ENCODE measurements at regions not wholly inside any gene's neighbourhood (a gene's known extent, or its start where the extent isn't known, plus 50 kb on each side); places are given as distances from the start of the nearest gene placed in this dataset.

GRCh38 chr1:68974447-68974846 lies 477.6 kb upstream of the DEPDC1 start:
- Histone ChIP-seq H3K4me3 (no peak overlapping the region), H3K9me3 (no peaks in the 10 kb centered on the region), H3K4me1 (ENCODE audit: low read depth) (no peaks in the 10 kb centered on the region), H3K36me3 (ENCODE audit: low read depth) (no peaks in the 10 kb centered on the region)
- DNase-seq (no peak), ATAC-seq (no peak)
- intact Hi-C loops (cut with DNase I, micrococcal nuclease) = no loop called here
- TF ChIP-seq CTCF (IDR thresholded peaks at IDR 0.05) = no peak

- DNase-seq (no peak), ATAC-seq (no peak)
- no peaks in the 10 kb centered on the region for H3K9me3 ChIP-seq
- TF ChIP-seq CTCF (IDR thresholded peaks at IDR 0.05) = no peak
- intact Hi-C loops (cut with DNase I, micrococcal nuclease) = no loop called here
- H3K36me3 ChIP-seq (ENCODE audit: low read depth) = no peaks in the 10 kb centered on the region
- no peaks in the 10 kb centered on the region for H3K4me1 ChIP-seq (ENCODE audit: low read depth)
- no peak overlapping the region for H3K4me3 ChIP-seq
Measured at GRCh38 chr1:68975212-68975933, 478.5 kb upstream of the DEPDC1 start.

- TF ChIP-seq CTCF (IDR thresholded peaks at IDR 0.05) = no peak
- Histone ChIP-seq H3K36me3 (ENCODE audit: low read depth) (no peaks in the 10 kb centered on the region), H3K9me3 (no peaks in the 10 kb centered on the region), H3K4me1 (ENCODE audit: low read depth) (no peaks in the 10 kb centered on the region), H3K4me3 (no peak overlapping the region)
- intact Hi-C loops (cut with DNase I, micrococcal nuclease) = no loop called here
- DNase-seq = no peak
- ATAC-seq = no peak
Measured at GRCh38 chr1:68976916-68977610, 480.2 kb upstream of the DEPDC1 start.

GRCh38 chr1:68979891-68980290 lies 483.0 kb upstream of the DEPDC1 start:
- ATAC-seq (no peak), DNase-seq (no peak)
- Histone ChIP-seq H3K4me1 (ENCODE audit: low read depth) (no peaks in the 10 kb centered on the region), H3K4me3 (no peak overlapping the region), H3K9me3 (no peaks in the 10 kb centered on the region), H3K36me3 (ENCODE audit: low read depth) (no peaks in the 10 kb centered on the region)
- intact Hi-C loops (cut with DNase I, micrococcal nuclease) = no loop called here
- no peak for TF ChIP-seq CTCF (IDR thresholded peaks at IDR 0.05)

GRCh38 chr1:68984289-68984688 lies 487.4 kb upstream of the DEPDC1 start:
- Histone ChIP-seq H3K36me3 (ENCODE audit: low read depth) (no peaks in the 10 kb centered on the region), H3K4me1 (ENCODE audit: low read depth) (no peaks in the 10 kb centered on the region), H3K9me3 (peaks cover 10% of the 10 kb centered on the region), H3K4me3 (no peak overlapping the region)
- no peak for DNase-seq
- intact Hi-C loops (cut with DNase I, micrococcal nuclease) = no loop called here
- ATAC-seq = no peak
- TF ChIP-seq CTCF (IDR thresholded peaks at IDR 0.05) = no peak

All from mucosa of descending colon (tissue), 3 donors.